Globus pallidus (tissue), 1 donor: ENCODE measurements at regions not wholly inside any gene's neighbourhood (a gene's known extent, or its start where the extent isn't known, plus 50 kb on each side); places are given as distances from the start of the nearest gene placed in this dataset.

ENCODE experiments used
- DNase-seq: peaks from one replicate; pipeline ENCODE4 v3.0.0-alpha.2; 2015; ENCODE audit warnings: low spot score

GRCh38 chr2:2641541-2642410 is 310.7 kb upstream of the MYT1L start:
- no peak for DNase-seq

- DNase-seq: no peak
These were observed 309.7 kb upstream of the MYT1L start for GRCh38 chr2:2640818-2641217.

GRCh38 chr2:2640371-2640770 is 309.3 kb upstream of the MYT1L start:
- DNase-seq: no peak

GRCh38 chr2:2639251-2640139 is 308.4 kb upstream of the MYT1L start:
- DNase-seq: no peak

- no peak for DNase-seq
These were observed 307.6 kb upstream of the MYT1L start for GRCh38 chr2:2638547-2639220.

GRCh38 chr2:2636813-2637212 is 305.7 kb upstream of the MYT1L start:
- no peak for DNase-seq

GRCh38 chr2:2635025-2635528 is 304.0 kb upstream of the MYT1L start:
- DNase-seq: no peak

GRCh38 chr2:2633017-2633416 is 301.9 kb upstream of the MYT1L start:
- DNase-seq: no peak

- peak; percentile 30 for DNase-seq
These were observed 292.9 kb upstream of the MYT1L start for GRCh38 chr2:2623939-2624338.

- DNase-seq: no peak
These were observed 290.8 kb upstream of the MYT1L start for GRCh38 chr2:2621855-2622254.

- no peak for DNase-seq
These were observed 289.5 kb upstream of the MYT1L start for GRCh38 chr2:2620604-2621003.

GRCh38 chr2:2619995-2620394 is 288.9 kb upstream of the MYT1L start:
- DNase-seq: no peak

- no peak for DNase-seq
These were observed 283.4 kb upstream of the MYT1L start for GRCh38 chr2:2614452-2614851.

- DNase-seq: peak; percentile 96
These were observed 282.5 kb upstream of the MYT1L start for GRCh38 chr2:2613279-2614199.

- no peak for DNase-seq
These were observed 279.7 kb upstream of the MYT1L start for GRCh38 chr2:2610751-2611150.

GRCh38 chr2:2600366-2600765 is 269.3 kb upstream of the MYT1L start:
- no peak for DNase-seq

- no peak for DNase-seq
These were observed 268.4 kb upstream of the MYT1L start for GRCh38 chr2:2599441-2599840.

GRCh38 chr2:2597712-2598111 is 266.6 kb upstream of the MYT1L start:
- DNase-seq: no peak

- no peak for DNase-seq
These were observed 260.5 kb upstream of the MYT1L start for GRCh38 chr2:2591542-2591940.

- DNase-seq: no peak
These were observed 259.9 kb upstream of the MYT1L start for GRCh38 chr2:2590841-2591541.

GRCh38 chr2:2590141-2590540 is 259.1 kb upstream of the MYT1L start:
- DNase-seq: no peak
